K562 (cell line): ENCODE measurements at regions not wholly inside any gene's neighbourhood (a gene's known extent, or its start where the extent isn't known, plus 50 kb on each side); places are given as distances from the start of the nearest gene placed in this dataset.

Source experiments
- ATAC-seq: fragments of 200-7000 bp; cut with Tn5 transposase; 3 replicates; pipeline ENCODE4 v1.9.1; 2020; ENCODE audit warnings: moderate library complexity
- BruUV-seq: library from RNA; stranded (reverse); fragments of 400-500 nt; replicated peaks from 2 replicates; lab custom pipeline; 2021; lab: Mats Ljungman, UMichigan
- CTCF ChIA-PET: fragments of 300-600 bp; formaldehyde crosslinking; extraction: SDS; loops from one replicate; lab custom pipeline; 2021; ENCODE audit warnings: low intra/inter-chr PET ratio; lab: Yijun Ruan, JAX
- POLR2A ChIA-PET: fragments of 300-600, 350-650 bp; sonication (Branson Sonifier 250); formaldehyde crosslinking; extraction: SDS; loops from one replicate; lab custom pipeline; 2021; ENCODE audit warnings: antibody characterized with exemption, inconsistent platforms; lab: Yijun Ruan, JAX
- DNase-seq, 4 experiments: peaks; one replicate each; pipeline versions ENCODE4 v3.0.0 to v3.0.0-alpha.2; 2011 to 2018; ENCODE audit warnings: low spot score in 3 of 4, mixed read lengths in 3 of 4; ENCODE audit errors: extremely low read depth in 1 of 4
- FAIRE-seq: peaks from 2 replicates; lab custom pipeline; 2011; peaks lifted over from hg19 to GRCh38; lab: Jason Lieb, UNC
- H2AFZ ChIP-seq: 2 replicates; pipeline ENCODE4 v1.6.0; 2011; ENCODE audit warnings: low read depth, low read length, control low read depth, inconsistent platforms
- H3K27ac ChIP-seq: fragments of 200-600 bp; 3 replicates; pipeline ENCODE4 v1.8.0; 2011; ENCODE audit warnings: low read depth, mild to moderate bottlenecking, control low read depth, inconsistent platforms, low read length, moderate library complexity, mixed read lengths; ENCODE audit errors: extremely low read depth
- H3K27me3 ChIP-seq, 2 experiments: fragments of 300-600 bp in 1 of 2; 2 replicates in 1 of 2; 3 replicates in 1 of 2; pipeline versions ENCODE4 v1.6.0 to v1.8.0; 2011; ENCODE audit warnings: inconsistent platforms in 2 of 2, low read length in 2 of 2, mild to moderate bottlenecking in 1 of 2, mixed read lengths in 1 of 2, moderate library complexity in 1 of 2; ENCODE audit not compliant: control insufficient read depth in 2 of 2, insufficient read depth in 2 of 2
- H3K36me3 ChIP-seq: fragments of 300-600 bp; 3 replicates; pipeline ENCODE4 v1.8.0; 2011; ENCODE audit warnings: mild to moderate bottlenecking, low read length, inconsistent platforms; ENCODE audit not compliant: control insufficient read depth, insufficient read depth
- H3K4me1 ChIP-seq, 2 experiments: fragments of 200-600 bp in 1 of 2; replicated peaks in 1 of 2; 2 replicates in 1 of 2; 3 replicates in 1 of 2; pipeline versions ENCODE4 v1.5.1 to v1.8.0; 2011; ENCODE audit warnings: inconsistent platforms in 2 of 2, low read length in 2 of 2, mild to moderate bottlenecking in 1 of 2, mixed read lengths in 1 of 2, moderate library complexity in 1 of 2; ENCODE audit not compliant: control insufficient read depth in 2 of 2, insufficient read depth in 2 of 2
- H3K4me2 ChIP-seq: 2 replicates; pipeline ENCODE4 v1.6.1; 2011; ENCODE audit warnings: low read length, control low read depth, inconsistent platforms, mixed read lengths; ENCODE audit not compliant: insufficient read depth
- H3K4me3 ChIP-seq: fragments of 200-600 bp; sonication (generic), shearing (Covaris generic); 2 replicates; pipeline ENCODE4 v1.5.1; 2016; ENCODE audit warnings: control low read depth, inconsistent platforms
- H3K79me2 ChIP-seq: fragments of 200-600 bp; 3 replicates; pipeline ENCODE4 v1.8.0; 2011; ENCODE audit warnings: low read length, inconsistent platforms; ENCODE audit not compliant: control insufficient read depth, insufficient read depth
- H3K9ac ChIP-seq, 2 experiments: 2 replicates each; pipeline versions ENCODE4 v1.6.0 to v1.6.1; 2011; ENCODE audit warnings: low read depth in 2 of 2, low read length in 2 of 2, control low read depth in 1 of 2, inconsistent platforms in 1 of 2, mild to moderate bottlenecking in 1 of 2, mixed read lengths in 1 of 2; ENCODE audit not compliant: insufficient read depth in 1 of 2
- H3K9me1 ChIP-seq: one replicate; pipeline ENCODE4 v1.6.0; 2011; ENCODE audit warnings: inconsistent platforms, mild to moderate bottlenecking, low read length, moderate library complexity; ENCODE audit not compliant: control insufficient read depth, insufficient read depth
- H3K9me3 ChIP-seq: replicated peaks from 2 replicates; pipeline ENCODE4 v1.5.1; 2011; ENCODE audit warnings: low read depth, low read length, inconsistent platforms; ENCODE audit not compliant: control insufficient read depth, insufficient read depth
- H4K20me1 ChIP-seq: replicated peaks from 2 replicates; pipeline ENCODE4 v1.6.1; 2011; ENCODE audit warnings: low read length, inconsistent platforms, mixed read lengths; ENCODE audit not compliant: control insufficient read depth, insufficient read depth
- CAMTA2 ChIP-seq: fragments of 250-450 bp; sonication (Bioruptor Pico); conservative IDR thresholded peaks from 2 replicates; pipeline ENCODE4 v1.5.1; 2022
- CBFA2T3 ChIP-seq: fragments of 450-650 bp; IDR thresholded peaks from 2 replicates; pipeline ENCODE4 v1.6.1; 2017
- E4F1 ChIP-seq: fragments of 250-450 bp; sonication (Bioruptor Pico); IDR thresholded peaks from 2 replicates; pipeline ENCODE4 v1.5.0; 2021; ENCODE audit warnings: mild to moderate bottlenecking, borderline replicate concordance
- NR3C1 ChIP-seq: sonication (generic); formaldehyde crosslinking; IDR thresholded peaks from 2 replicates; pipeline ENCODE4 v1.8.1; 2022; ENCODE audit warnings: missing genetic modification reagents
- SAFB2 ChIP-seq: fragments of 200-400 bp; formaldehyde crosslinking; IDR thresholded peaks from 2 replicates; pipeline ENCODE4 v1.6.1; 2018; ENCODE audit warnings: borderline replicate concordance, low read length, low read depth, moderate library complexity; ENCODE audit not compliant: severe bottlenecking
- SNIP1 ChIP-seq: fragments of 450-650 bp; IDR thresholded peaks from 2 replicates; pipeline ENCODE4 v1.7.1; 2017; ENCODE audit warnings: low read depth, mild to moderate bottlenecking
- STAT5B ChIP-seq: fragments of 250-450 bp; sonication (Bioruptor Pico); IDR thresholded peaks from 2 replicates; pipeline ENCODE4 v1.8.0; 2021; ENCODE audit warnings: mild to moderate bottlenecking, inconsistent platforms
- TCF3 ChIP-seq: sonication (generic); formaldehyde crosslinking; IDR thresholded peaks from 2 replicates; pipeline ENCODE4 v1.4.0; 2020; ENCODE audit warnings: mild to moderate bottlenecking, missing genetic modification reagents
- ZBTB9 ChIP-seq: fragments of 450-650 bp; formaldehyde crosslinking; IDR thresholded peaks from 2 replicates; pipeline ENCODE4 v1.4.0; 2020; ENCODE audit warnings: mild to moderate bottlenecking, moderate library complexity
- ZNF583 ChIP-seq: fragments of 250-450 bp; sonication (Bioruptor Pico); IDR thresholded peaks from 2 replicates; pipeline ENCODE4 v1.4.0; 2020
- ZNF586 ChIP-seq: fragments of 450-650 bp; formaldehyde crosslinking; conservative IDR thresholded peaks from 2 replicates; pipeline ENCODE4 v1.4.0; 2020; ENCODE audit warnings: mild to moderate bottlenecking, moderate library complexity
- ZNF589 ChIP-seq: fragments of 200-800 bp; sonication (Bioruptor generic); IDR thresholded peaks from 2 replicates; pipeline ENCODE4 v1.6.1; 2016; ENCODE audit warnings: low read depth, missing genetic modification characterization, missing compliant biosample characterization
- WGBS: fragments of 100-300 bp; shearing (Covaris generic); methylation state at CpG from one replicate; pipeline ENCODE4 v1.1.6; 2016; ENCODE audit warnings: low coverage, mixed read lengths; ENCODE audit not compliant: insufficient coverage; ENCODE audit errors: missing lambda C conversion rate; 5-methylcytosine and 5-hydroxymethylcytosine counted together
- in situ Hi-C: fragments of 300-500 bp; cut with MboI; formaldehyde crosslinking; loops from 4 replicates; pipeline ENCODE4 v1.15.0; 2018; ENCODE audit warnings: inconsistent platforms, mixed read lengths
- intact Hi-C: fragments of 100-400 bp; cut with micrococcal nuclease; formaldehyde crosslinking; loops from 2 replicates; pipeline ENCODE4 v1.14.2; 2022

GRCh38 chr9:79222483-79222882, 349.3 kb upstream of the TLE4 start:
- H3K9me3 ChIP-seq = no peaks in the 10 kb centered on the region
- H3K4me1 ChIP-seq = no peaks in the 10 kb centered on the region
- ChIA-PET POLR2A (no interaction called here), CTCF (no interaction called here)
- no TSS peak for BruUV-seq
- FAIRE-seq (no peak), DNase-seq (no peak), ATAC-seq (no peak)
- H3K4me2 ChIP-seq = no peak overlapping the region
- no peaks in the 10 kb centered on the region for H4K20me1 ChIP-seq
- WGBS = 0% methylated on average over 2 of the region's 2 CpGs
- H3K9ac ChIP-seq = no peak overlapping the region
- H3K4me3 ChIP-seq = no peak overlapping the region
- no peaks in the 10 kb centered on the region for H3K27me3 ChIP-seq
- no peaks in the 10 kb centered on the region for H3K36me3 ChIP-seq
- no peaks in the 10 kb centered on the region for H3K79me2 ChIP-seq
- H2AFZ ChIP-seq = no peak overlapping the region
- no peak overlapping the region for H3K27ac ChIP-seq
- TF ChIP-seq TCF3 (CRISPR knock-in tag) (no peak), ZBTB9 (CRISPR knock-in tag) (no peak), E4F1 (CRISPR knock-in tag) (no peak), NR3C1 (CRISPR knock-in tag) (no peak), STAT5B (CRISPR knock-in tag) (no peak), ZNF586 (CRISPR knock-in tag) (no peak), CAMTA2 (CRISPR knock-in tag) (no peak), SNIP1 (no peak), SAFB2 (no peak), ZNF583 (no peak), CBFA2T3 (no peak), ZNF589 (CRISPR knock-in tag) (no peak)
- no peaks in the 10 kb centered on the region for H3K9me1 ChIP-seq
- in situ Hi-C loops (no loop called here), intact Hi-C loops (no loop called here)
